A549 (cell line): ENCODE measurements at regions not wholly inside any gene's neighbourhood (a gene's known extent, or its start where the extent isn't known, plus 50 kb on each side); places are given as distances from the start of the nearest gene placed in this dataset.

Experiments
- ATAC-seq, 2 experiments: fragments of 200-7000 bp in 1 of 2; fragments of >200 bp in 1 of 2; cut with Nextera tagmentation in 1 of 2; cut with Tn5 transposase in 1 of 2; 3 replicates each; pipeline versions ENCODE4 v1.8.0 to v1.9.1; 2018 to 2020; ENCODE audit warnings: mild to moderate bottlenecking in 1 of 2, moderate library complexity in 1 of 2
- CTCF ChIA-PET: fragments of 300-600 bp; sonication (Branson Sonifier 250); formaldehyde crosslinking; extraction: SDS; loops from one replicate; lab custom pipeline; 2021; ENCODE audit warnings: antibody characterized with exemption, inconsistent platforms; lab: Yijun Ruan, JAX
- POLR2A ChIA-PET: fragments of 350-600 bp; formaldehyde crosslinking; extraction: SDS; loops from one replicate; lab custom pipeline; 2021; ENCODE audit warnings: antibody characterized with exemption, inconsistent platforms; lab: Yijun Ruan, JAX
- DNase-seq, 2 experiments: peaks; one replicate each; pipeline versions ENCODE4 v3.0.0 to v3.0.0-alpha.2; 2011 to 2016; ENCODE audit warnings: low read depth in 1 of 2, low spot score in 1 of 2
- FAIRE-seq: peaks from 2 replicates; lab custom pipeline; 2011; peaks lifted over from hg19 to GRCh38; lab: Jason Lieb, UNC
- H3K27ac ChIP-seq, 2 experiments: fragments of >200 bp; sonication (Bioruptor Twin); formaldehyde crosslinking; 3 replicates each; pipeline ENCODE4 v1.5.1; 2016 to 2017
- H3K4me1 ChIP-seq: fragments of >200 bp; sonication (Bioruptor Twin); formaldehyde crosslinking; 3 replicates; pipeline ENCODE4 v1.6.1; 2016
- H3K4me2 ChIP-seq: fragments of >200 bp; sonication (Bioruptor Twin); formaldehyde crosslinking; 3 replicates; pipeline ENCODE4 v1.6.1; 2016
- H3K4me3 ChIP-seq: fragments of >200 bp; sonication (Bioruptor Twin); formaldehyde crosslinking; 3 replicates; pipeline ENCODE4 v1.5.1; 2016
- H3K9me3 ChIP-seq: fragments of >200 bp; sonication (Bioruptor Twin); formaldehyde crosslinking; 3 replicates; pipeline ENCODE4 v1.6.1; 2016
- CBX2 ChIP-seq: fragments of 200-600 bp; sonication (generic); IDR thresholded peaks from 2 replicates; pipeline ENCODE4 v1.6.1; 2016; ENCODE audit warnings: low read depth, mild to moderate bottlenecking, borderline replicate concordance
- CEBPB ChIP-seq, 2 experiments: fragments of >200 bp in 1 of 2; sonication (Bioruptor Twin) in 1 of 2; formaldehyde crosslinking in 1 of 2; IDR thresholded peaks; 2 replicates each; pipeline ENCODE4 v1.6.1; 2012 to 2016
- ELK1 ChIP-seq: fragments of 150-350 bp; IDR thresholded peaks from 2 replicates; pipeline ENCODE4 v1.6.1; 2014; ENCODE audit warnings: low read depth, mild to moderate bottlenecking, low read length
- EP300 ChIP-seq, 2 experiments: fragments of >200 bp; sonication (Bioruptor Twin); formaldehyde crosslinking; IDR thresholded peaks; 2 replicates in 1 of 2; 3 replicates in 1 of 2; pipeline ENCODE4 v1.6.1; 2016 to 2017
- ESRRA ChIP-seq: fragments of 150-350 bp; IDR thresholded peaks from 2 replicates; pipeline ENCODE4 v1.6.1; 2014; ENCODE audit warnings: mild to moderate bottlenecking, low read length, borderline replicate concordance
- FOXS1 ChIP-seq: fragments of 250-450 bp; sonication (Bioruptor Pico); IDR thresholded peaks from 2 replicates; pipeline ENCODE4 v1.5.0; 2020; ENCODE audit warnings: mild to moderate bottlenecking, moderate library complexity
- GATA3 ChIP-seq: IDR thresholded peaks from 2 replicates; pipeline ENCODE4 v1.6.1; 2012; ENCODE audit warnings: borderline replicate concordance
- HDAC2 ChIP-seq: fragments of 200-600 bp; sonication (generic); IDR thresholded peaks from 2 replicates; pipeline ENCODE4 v1.6.1; 2016
- HOXA7 ChIP-seq: fragments of 250-450 bp; sonication (Bioruptor Pico); IDR thresholded peaks from 2 replicates; pipeline ENCODE4 v1.5.0; 2020; ENCODE audit warnings: mild to moderate bottlenecking, moderate library complexity
- HOXB13 ChIP-seq: fragments of 250-450 bp; sonication (Bioruptor Pico); IDR thresholded peaks from 2 replicates; pipeline ENCODE4 v1.5.0; 2020; ENCODE audit warnings: low read depth, mild to moderate bottlenecking, moderate library complexity
- HOXB5 ChIP-seq: fragments of 250-450 bp; sonication (Bioruptor Pico); IDR thresholded peaks from 2 replicates; pipeline ENCODE4 v1.5.0; 2020; ENCODE audit warnings: mild to moderate bottlenecking, moderate library complexity
- KDM1A ChIP-seq: fragments of 200-600 bp; sonication (generic); IDR thresholded peaks from 2 replicates; pipeline ENCODE4 v1.6.1; 2016; ENCODE audit warnings: low read depth, mild to moderate bottlenecking
- MAZ ChIP-seq: fragments of 150-350 bp; IDR thresholded peaks from 2 replicates; pipeline ENCODE4 v1.6.1; 2014; ENCODE audit warnings: antibody characterized with exemption, low read depth, low read length, borderline replicate concordance
- MYC ChIP-seq: IDR thresholded peaks from 2 replicates; pipeline ENCODE4 v1.6.1; 2012; ENCODE audit warnings: mild to moderate bottlenecking, inconsistent platforms, low read length, improper control_type of control experiment, borderline replicate concordance
- RAD21 ChIP-seq, 2 experiments: fragments of >200 bp in 1 of 2; sonication (Bioruptor Twin) in 1 of 2; formaldehyde crosslinking in 1 of 2; IDR thresholded peaks in 1 of 2; conservative IDR thresholded peaks in 1 of 2; 2 replicates in 1 of 2; 3 replicates in 1 of 2; pipeline ENCODE4 v1.6.1; 2012 to 2018; ENCODE audit warnings: inconsistent platforms in 1 of 2
- RARB ChIP-seq: fragments of 250-450 bp; sonication (Bioruptor Pico); IDR thresholded peaks from 2 replicates; pipeline ENCODE4 v1.8.0; 2021; ENCODE audit warnings: mild to moderate bottlenecking, moderate library complexity
- RFX5 ChIP-seq: fragments of 450-650 bp; IDR thresholded peaks from 2 replicates; pipeline ENCODE4 v1.7.1; 2014; ENCODE audit warnings: antibody characterized with exemption, mild to moderate bottlenecking, moderate library complexity
- SMC3 ChIP-seq: fragments of >200 bp; sonication (Bioruptor Twin); formaldehyde crosslinking; IDR thresholded peaks from 3 replicates; pipeline ENCODE4 v1.6.1; 2018; ENCODE audit warnings: inconsistent platforms
- ZC3H11A ChIP-seq: fragments of 450-650 bp; IDR thresholded peaks from 2 replicates; pipeline ENCODE4 v1.6.1; 2014; ENCODE audit warnings: antibody characterized with exemption, mild to moderate bottlenecking
- ZNF302 ChIP-seq: fragments of 250-450 bp; sonication (Bioruptor Pico); IDR thresholded peaks from 2 replicates; pipeline ENCODE4 v1.9.0; 2021; ENCODE audit warnings: inconsistent platforms, mild to moderate bottlenecking, moderate library complexity
- ZSCAN20 ChIP-seq: fragments of 250-450 bp; sonication (Bioruptor Pico); IDR thresholded peaks from 2 replicates; pipeline ENCODE4 v1.8.0; 2022; ENCODE audit warnings: mild to moderate bottlenecking, moderate library complexity
- WGBS: methylation state at CpG from one replicate; pipeline ENCODE4 v1.1.6; 2017; ENCODE audit errors: missing lambda C conversion rate; 5-methylcytosine and 5-hydroxymethylcytosine counted together
- TF ChIP-seq, protein P1 (sequence below): fragments of >200 bp; sonication (Bioruptor Twin); formaldehyde crosslinking; IDR thresholded peaks from 2 replicates; pipeline ENCODE4 v1.6.1; 2016
- TF ChIP-seq, protein P2 (sequence below): fragments of 250-450 bp; sonication (Bioruptor Pico); IDR thresholded peaks from 2 replicates; pipeline ENCODE4 v1.5.0; 2021; ENCODE audit warnings: mild to moderate bottlenecking, moderate library complexity, borderline replicate concordance
- TF ChIP-seq, protein P3 (sequence below): fragments of >200 bp; sonication (Bioruptor Twin); formaldehyde crosslinking; IDR thresholded peaks from 3 replicates; pipeline ENCODE4 v1.6.1; 2016
- TF ChIP-seq, protein P4 (sequence below): fragments of 200-600 bp; sonication (generic); IDR thresholded peaks from 2 replicates; pipeline ENCODE4 v1.6.1; 2016; ENCODE audit warnings: antibody characterized with exemption, mild to moderate bottlenecking, moderate library complexity

DNA sequence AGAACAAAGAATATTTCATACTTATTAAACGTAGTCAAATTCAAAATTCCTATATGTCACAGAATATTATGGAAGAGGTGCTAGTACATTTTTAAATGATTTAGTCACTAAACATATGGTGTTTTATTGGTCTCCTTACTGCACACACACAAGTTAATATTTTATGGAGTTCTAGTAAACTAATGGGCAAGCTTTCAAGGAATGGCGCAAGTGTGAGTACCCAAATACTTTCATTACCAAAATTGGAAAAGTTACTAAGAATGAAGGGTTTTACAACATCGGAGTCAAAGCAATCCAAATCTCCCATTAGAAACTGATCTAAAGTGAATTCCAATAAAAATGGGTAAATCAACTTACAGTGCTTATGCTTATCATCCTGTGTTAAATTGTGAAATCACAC lies 921.9 kb downstream of the ADGRL2 start:
- TF ChIP-seq ELK1 (no peak), SMC3 (no peak), MYC (no peak), RARB (CRISPR knock-in tag) (no peak), HOXB13 (CRISPR knock-in tag) (no peak), GATA3 (no peak), CBX2 (no peak), ZNF302 (CRISPR knock-in tag) (no peak), RFX5 (no peak)
- TF ChIP-seq, protein P1, sequence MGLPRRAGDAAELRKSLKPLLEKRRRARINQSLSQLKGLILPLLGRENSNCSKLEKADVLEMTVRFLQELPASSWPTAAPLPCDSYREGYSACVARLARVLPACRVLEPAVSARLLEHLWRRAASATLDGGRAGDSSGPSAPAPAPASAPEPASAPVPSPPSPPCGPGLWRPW: no peak
- TF ChIP-seq, protein P2, sequence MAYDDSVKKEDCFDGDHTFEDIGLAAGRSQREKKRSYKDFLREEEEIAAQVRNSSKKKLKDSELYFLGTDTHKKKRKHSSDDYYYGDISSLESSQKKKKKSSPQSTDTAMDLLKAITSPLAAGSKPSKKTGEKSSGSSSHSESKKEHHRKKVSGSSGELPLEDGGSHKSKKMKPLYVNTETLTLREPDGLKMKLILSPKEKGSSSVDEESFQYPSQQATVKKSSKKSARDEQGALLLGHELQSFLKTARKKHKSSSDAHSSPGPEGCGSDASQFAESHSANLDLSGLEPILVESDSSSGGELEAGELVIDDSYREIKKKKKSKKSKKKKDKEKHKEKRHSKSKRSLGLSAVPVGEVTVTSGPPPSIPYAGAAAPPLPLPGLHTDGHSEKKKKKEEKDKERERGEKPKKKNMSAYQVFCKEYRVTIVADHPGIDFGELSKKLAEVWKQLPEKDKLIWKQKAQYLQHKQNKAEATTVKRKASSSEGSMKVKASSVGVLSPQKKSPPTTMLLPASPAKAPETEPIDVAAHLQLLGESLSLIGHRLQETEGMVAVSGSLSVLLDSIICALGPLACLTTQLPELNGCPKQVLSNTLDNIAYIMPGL: no peak
- TF ChIP-seq, all 56 proteins: peak for 0
- DNase-seq: no peak
- no peak overlapping the region for H3K27ac ChIP-seq
- CTCF ChIA-PET: no interaction called here
- no peak for FAIRE-seq
- H3K4me1 ChIP-seq: no peaks in the 10 kb centered on the region
- ATAC-seq: no peak
- 25% methylated on average over 3 of the region's 3 CpGs for WGBS
- H3K9me3 ChIP-seq: no peaks in the 10 kb centered on the region
- H3K4me2 ChIP-seq: no peak overlapping the region
- no peak overlapping the region for H3K4me3 ChIP-seq
- POLR2A ChIA-PET: no interaction called here

DNA sequence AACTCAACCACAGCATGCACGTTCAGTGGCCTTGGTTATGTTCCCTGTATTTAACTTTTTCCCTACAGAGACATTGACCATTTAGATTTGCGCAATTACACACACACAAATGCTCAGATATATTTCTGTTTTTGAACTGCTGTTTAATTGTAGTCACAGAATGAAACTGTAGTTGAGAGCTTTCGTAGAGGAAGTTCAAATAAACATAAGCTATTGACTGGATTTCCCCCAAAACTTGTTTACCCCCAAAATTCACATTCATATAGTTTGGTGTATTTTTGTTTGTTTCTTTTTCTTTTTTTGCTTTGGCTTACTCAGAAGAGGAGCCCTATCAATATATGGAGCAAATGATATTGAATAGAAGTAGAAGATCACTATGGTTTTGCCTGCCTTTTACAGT lies 921.0 kb downstream of the ADGRL2 start:
- H3K4me1 ChIP-seq: no peaks in the 10 kb centered on the region
- no peak for TF ChIP-seq HOXB13 (CRISPR knock-in tag)
- TF ChIP-seq ZSCAN20 (CRISPR knock-in tag): no peak
- TF ChIP-seq, protein P3, sequence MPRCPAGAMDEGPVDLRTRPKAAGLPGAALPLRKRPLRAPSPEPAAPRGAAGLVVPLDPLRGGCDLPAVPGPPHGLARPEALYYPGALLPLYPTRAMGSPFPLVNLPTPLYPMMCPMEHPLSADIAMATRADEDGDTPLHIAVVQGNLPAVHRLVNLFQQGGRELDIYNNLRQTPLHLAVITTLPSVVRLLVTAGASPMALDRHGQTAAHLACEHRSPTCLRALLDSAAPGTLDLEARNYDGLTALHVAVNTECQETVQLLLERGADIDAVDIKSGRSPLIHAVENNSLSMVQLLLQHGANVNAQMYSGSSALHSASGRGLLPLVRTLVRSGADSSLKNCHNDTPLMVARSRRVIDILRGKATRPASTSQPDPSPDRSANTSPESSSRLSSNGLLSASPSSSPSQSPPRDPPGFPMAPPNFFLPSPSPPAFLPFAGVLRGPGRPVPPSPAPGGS: no peak
- no peak for TF ChIP-seq SMC3
- no peak for TF ChIP-seq ZNF302 (CRISPR knock-in tag)
- TF ChIP-seq, protein P1: no peak
- TF ChIP-seq HDAC2: no peak
- TF ChIP-seq RFX5: no peak
- TF ChIP-seq EP300 (IDR thresholded peaks at IDR 0.05): no peak
- no peak for TF ChIP-seq KDM1A
- no peak for TF ChIP-seq ZC3H11A
- TF ChIP-seq, protein P4, sequence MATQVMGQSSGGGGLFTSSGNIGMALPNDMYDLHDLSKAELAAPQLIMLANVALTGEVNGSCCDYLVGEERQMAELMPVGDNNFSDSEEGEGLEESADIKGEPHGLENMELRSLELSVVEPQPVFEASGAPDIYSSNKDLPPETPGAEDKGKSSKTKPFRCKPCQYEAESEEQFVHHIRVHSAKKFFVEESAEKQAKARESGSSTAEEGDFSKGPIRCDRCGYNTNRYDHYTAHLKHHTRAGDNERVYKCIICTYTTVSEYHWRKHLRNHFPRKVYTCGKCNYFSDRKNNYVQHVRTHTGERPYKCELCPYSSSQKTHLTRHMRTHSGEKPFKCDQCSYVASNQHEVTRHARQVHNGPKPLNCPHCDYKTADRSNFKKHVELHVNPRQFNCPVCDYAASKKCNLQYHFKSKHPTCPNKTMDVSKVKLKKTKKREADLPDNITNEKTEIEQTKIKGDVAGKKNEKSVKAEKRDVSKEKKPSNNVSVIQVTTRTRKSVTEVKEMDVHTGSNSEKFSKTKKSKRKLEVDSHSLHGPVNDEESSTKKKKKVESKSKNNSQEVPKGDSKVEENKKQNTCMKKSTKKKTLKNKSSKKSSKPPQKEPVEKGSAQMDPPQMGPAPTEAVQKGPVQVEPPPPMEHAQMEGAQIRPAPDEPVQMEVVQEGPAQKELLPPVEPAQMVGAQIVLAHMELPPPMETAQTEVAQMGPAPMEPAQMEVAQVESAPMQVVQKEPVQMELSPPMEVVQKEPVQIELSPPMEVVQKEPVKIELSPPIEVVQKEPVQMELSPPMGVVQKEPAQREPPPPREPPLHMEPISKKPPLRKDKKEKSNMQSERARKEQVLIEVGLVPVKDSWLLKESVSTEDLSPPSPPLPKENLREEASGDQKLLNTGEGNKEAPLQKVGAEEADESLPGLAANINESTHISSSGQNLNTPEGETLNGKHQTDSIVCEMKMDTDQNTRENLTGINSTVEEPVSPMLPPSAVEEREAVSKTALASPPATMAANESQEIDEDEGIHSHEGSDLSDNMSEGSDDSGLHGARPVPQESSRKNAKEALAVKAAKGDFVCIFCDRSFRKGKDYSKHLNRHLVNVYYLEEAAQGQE: no peak
- no peak for TF ChIP-seq RAD21 (conservative IDR thresholded peaks at IDR 0.05 in 1 of 2, IDR thresholded peaks at IDR 0.05 in 1 of 2)
- no peak for TF ChIP-seq MAZ
- TF ChIP-seq CEBPB (IDR thresholded peaks at IDR 0.05): no peak
- no peak for TF ChIP-seq RARB (CRISPR knock-in tag)
- TF ChIP-seq HOXB5 (CRISPR knock-in tag): no peak
- TF ChIP-seq FOXS1: no peak
- no peak for TF ChIP-seq HOXA7 (CRISPR knock-in tag)
- TF ChIP-seq ESRRA: no peak
- CTCF ChIA-PET: no interaction called here
- POLR2A ChIA-PET: no interaction called here
- WGBS: 6% methylated on average over 3 of the region's 3 CpGs
- no peaks in the 10 kb centered on the region for H3K9me3 ChIP-seq
- H3K4me2 ChIP-seq: no peak overlapping the region
- H3K4me3 ChIP-seq: no peak overlapping the region
- no peak for FAIRE-seq
- DNase-seq: no peak
- no peak for ATAC-seq
- no peak overlapping the region for H3K27ac ChIP-seq
